Heart left ventricle (tissue), 13 donors: ENCODE measurements at regions not wholly inside any gene's neighbourhood (a gene's known extent, or its start where the extent isn't known, plus 50 kb on each side); places are given as distances from the start of the nearest gene placed in this dataset.

Experiments
- CTCF ChIP-seq, 12 donors: fragments of 200-600 bp; sonication (generic) in 4 of 12; IDR thresholded peaks; one replicate each; pipeline versions ENCODE4 v1.5.0 to v1.8.0; 2018 to 2022; ENCODE audit warnings: antibody characterized with exemption in 12 of 12, mild to moderate bottlenecking in 5 of 12
- POLR2A ChIP-seq, 2 donors: fragments of 450-650 bp; IDR thresholded peaks; one replicate each; pipeline ENCODE4 v1.6.1; 2017; ENCODE audit warnings: antibody characterized with exemption in 2 of 2, mild to moderate bottlenecking in 2 of 2, moderate library complexity in 2 of 2
- donor health status: ischemic (EF 13 %, LVEDD 7.1; RV severe dilation, severe dysfunction).
- donor health status: DM: no; HTN: yes; CAD: no.
- donor health status: DM: no; HTN: no; CAD: no.
- donor health status: ischemic (EF 25% LVEDD 6.9; RV normal size, moderate dysfunction).
- donor health status: ischemic (EF 25% LVEDD 5.7; RV mildly dilated, moderate dysfunction).
- donor health status: ischemic (EF 35%, LVEDD 5.7; RV mildly dilated, moderate dysfunction).
- donor health status: nonischemic (EF 11% LVEDD 7.7; RV severe dilation, severe dysfunction).
- donor health status: DM: yes; HTN: yes; CAD: no.
- donor health status: PGD.
- donor health status: ischemic (EF 29% LVEDD 5.4; RV normal size, mild dysfunction).
- donor health status: nonischemic (EF 23%, LVEDD 6.1; RV moderate dilation, normal function).

GRCh38 chr16:9357829-9358228 lies 266.4 kb downstream of the HAPSTR1 start:
- TF ChIP-seq CTCF (IDR thresholded peaks at IDR 0.05) (no peak), POLR2A (IDR thresholded peaks at IDR 0.05) (no peak)
